NB4 (cell line): ENCODE measurements at regions not wholly inside any gene's neighbourhood (a gene's known extent, or its start where the extent isn't known, plus 50 kb on each side); places are given as distances from the start of the nearest gene placed in this dataset.

Experiments
- DNase-seq: peaks from one replicate; pipeline ENCODE4 v3.0.0; 2010; ENCODE audit warnings: low read depth
- H3K4me3 ChIP-seq: one replicate; pipeline ENCODE4 v1.5.1; 2011; ENCODE audit warnings: mild to moderate bottlenecking, low read depth, low read length, moderate library complexity
- MYC ChIP-seq: IDR thresholded peaks from 2 replicates; pipeline ENCODE4 v1.6.1; 2011; ENCODE audit warnings: low read depth, low read length
- POLR2A ChIP-seq: IDR thresholded peaks from 2 replicates; pipeline ENCODE4 v1.6.1; 2011; ENCODE audit warnings: mild to moderate bottlenecking; ENCODE audit not compliant: insufficient read length; ENCODE audit errors: extremely low read depth
- TF ChIP-seq, protein P1 (sequence below): IDR thresholded peaks from 2 replicates; pipeline ENCODE4 v1.6.1; 2011; ENCODE audit warnings: low read depth, low read length
- TF ChIP-seq, protein P2 (sequence below): IDR thresholded peaks from one replicate; pipeline ENCODE4 v1.5.1; 2012; ENCODE audit warnings: low read depth, low read length

DNA sequence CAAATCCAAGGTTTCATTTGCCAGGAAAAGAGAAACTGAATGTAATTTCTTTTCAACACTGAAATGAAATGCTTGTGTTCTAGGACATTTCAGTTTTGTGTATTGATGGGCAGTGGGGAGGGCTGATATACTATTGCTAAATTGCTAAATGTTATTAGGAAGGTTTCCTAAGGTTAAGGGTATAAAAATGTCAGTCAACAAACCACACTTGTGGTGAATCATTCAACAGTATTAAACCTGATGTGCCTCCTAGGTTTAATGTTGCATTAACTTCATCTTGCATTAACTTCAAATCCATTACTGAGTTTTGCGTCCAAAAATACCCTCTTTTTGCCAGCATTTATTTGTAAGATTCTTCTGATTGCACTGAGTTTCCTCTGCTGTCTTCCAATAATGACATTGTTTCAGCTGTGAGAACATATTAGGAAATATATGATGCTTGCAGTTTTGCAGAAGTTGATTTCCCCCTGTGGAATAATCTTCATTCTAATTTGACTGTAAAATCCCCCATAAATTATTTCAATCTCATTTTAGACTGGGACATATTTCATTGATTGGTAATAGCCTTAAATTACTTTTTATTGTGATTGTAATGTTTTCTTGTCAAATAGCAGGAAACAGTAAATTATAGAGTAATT is 758.3 kb downstream of the GBE1 start:
- no peak overlapping the region for H3K4me3 ChIP-seq
- DNase-seq, result no peak
- TF ChIP-seq, protein P1, sequence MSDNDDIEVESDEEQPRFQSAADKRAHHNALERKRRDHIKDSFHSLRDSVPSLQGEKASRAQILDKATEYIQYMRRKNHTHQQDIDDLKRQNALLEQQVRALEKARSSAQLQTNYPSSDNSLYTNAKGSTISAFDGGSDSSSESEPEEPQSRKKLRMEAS, result no peak
- TF ChIP-seq MYC (no peak), POLR2A (no peak)
- TF ChIP-seq, protein P2, sequence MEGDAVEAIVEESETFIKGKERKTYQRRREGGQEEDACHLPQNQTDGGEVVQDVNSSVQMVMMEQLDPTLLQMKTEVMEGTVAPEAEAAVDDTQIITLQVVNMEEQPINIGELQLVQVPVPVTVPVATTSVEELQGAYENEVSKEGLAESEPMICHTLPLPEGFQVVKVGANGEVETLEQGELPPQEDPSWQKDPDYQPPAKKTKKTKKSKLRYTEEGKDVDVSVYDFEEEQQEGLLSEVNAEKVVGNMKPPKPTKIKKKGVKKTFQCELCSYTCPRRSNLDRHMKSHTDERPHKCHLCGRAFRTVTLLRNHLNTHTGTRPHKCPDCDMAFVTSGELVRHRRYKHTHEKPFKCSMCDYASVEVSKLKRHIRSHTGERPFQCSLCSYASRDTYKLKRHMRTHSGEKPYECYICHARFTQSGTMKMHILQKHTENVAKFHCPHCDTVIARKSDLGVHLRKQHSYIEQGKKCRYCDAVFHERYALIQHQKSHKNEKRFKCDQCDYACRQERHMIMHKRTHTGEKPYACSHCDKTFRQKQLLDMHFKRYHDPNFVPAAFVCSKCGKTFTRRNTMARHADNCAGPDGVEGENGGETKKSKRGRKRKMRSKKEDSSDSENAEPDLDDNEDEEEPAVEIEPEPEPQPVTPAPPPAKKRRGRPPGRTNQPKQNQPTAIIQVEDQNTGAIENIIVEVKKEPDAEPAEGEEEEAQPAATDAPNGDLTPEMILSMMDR, result no peak

DNA sequence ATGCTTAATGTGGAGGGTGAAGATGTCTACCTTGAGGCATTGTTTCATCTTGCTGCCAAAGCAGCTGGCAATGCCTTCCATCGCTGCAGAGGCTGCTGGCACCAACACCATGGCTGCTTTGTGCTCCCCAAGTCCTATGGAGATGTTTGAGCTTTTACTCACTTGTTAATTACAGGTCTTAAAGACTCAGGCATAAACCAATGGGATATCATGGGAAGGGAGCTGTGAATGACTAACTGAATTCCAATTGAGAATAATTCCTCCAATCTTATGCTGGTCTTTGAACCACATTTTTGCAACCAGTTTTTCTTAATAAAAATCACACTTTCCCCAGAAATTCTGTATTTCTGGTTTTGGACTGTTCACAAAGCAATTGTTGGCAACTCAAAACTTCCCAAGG is 762.0 kb downstream of the GBE1 start:
- TF ChIP-seq, protein P2, result no peak
- TF ChIP-seq MYC (no peak), POLR2A (no peak)
- TF ChIP-seq, protein P1, result no peak
- no peak overlapping the region for H3K4me3 ChIP-seq
- DNase-seq, result no peak

DNA sequence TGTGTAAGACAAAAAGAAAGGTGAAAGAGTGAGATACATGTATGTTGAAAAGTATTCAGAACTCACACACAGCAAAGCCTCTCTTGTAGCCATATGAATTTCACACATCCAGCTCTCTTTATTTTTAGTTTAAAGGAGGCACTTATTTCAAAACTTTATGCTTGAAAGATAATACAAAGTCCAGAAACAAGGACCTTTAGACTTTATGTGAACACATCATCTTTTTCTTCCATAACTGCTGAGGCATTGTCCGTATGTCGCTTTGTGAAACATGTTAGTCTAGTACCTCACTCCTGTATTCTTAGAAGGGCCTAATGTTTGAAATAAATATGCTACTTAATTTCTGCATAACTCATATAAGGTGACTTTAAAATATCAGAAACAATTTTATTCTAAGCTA is 763.4 kb downstream of the GBE1 start:
- no peak for DNase-seq
- no peak overlapping the region for H3K4me3 ChIP-seq
- TF ChIP-seq MYC, result no peak
- no peak for TF ChIP-seq POLR2A
- TF ChIP-seq, protein P2, result no peak
- TF ChIP-seq, protein P1, result no peak

DNA sequence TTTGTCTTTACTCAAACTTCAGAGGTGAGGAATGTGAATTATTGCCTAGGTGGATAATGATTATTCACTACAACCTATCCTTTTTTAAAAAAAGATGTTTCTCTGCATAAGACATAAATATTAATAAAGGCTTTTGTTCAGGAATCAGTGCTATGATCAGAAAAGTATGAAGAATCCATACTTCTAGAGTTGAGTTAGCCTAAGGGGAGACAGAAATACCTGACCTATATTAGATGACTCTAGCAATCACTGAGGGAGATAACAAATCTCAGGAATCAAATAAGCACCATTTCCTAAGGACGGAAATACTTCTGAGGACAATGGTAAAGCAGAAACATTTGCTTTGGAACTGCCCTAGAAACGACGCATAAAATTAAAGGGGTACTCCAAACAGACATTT is 763.8 kb downstream of the GBE1 start:
- no peak for TF ChIP-seq MYC
- no peak for DNase-seq
- H3K4me3 ChIP-seq, result no peak overlapping the region

DNA sequence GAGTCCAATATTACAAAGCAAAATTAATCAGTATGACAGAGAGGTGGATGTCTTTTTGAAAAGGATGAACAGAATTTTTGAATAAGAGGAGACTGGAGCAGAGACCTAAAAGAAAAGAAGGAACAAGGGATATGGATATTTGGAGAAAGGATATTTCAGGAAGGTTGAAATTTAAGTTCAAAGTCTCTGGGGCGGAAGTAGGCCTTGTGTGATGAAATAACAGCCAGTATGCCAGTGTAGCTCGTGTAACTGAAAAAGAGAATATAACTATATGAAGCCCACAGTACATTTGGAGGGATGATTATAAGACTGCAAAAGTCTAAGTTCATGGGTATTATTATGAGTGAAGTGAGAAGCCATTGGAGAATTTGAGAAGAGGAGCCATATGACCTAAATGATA is 766.7 kb downstream of the GBE1 start:
- no peak for DNase-seq
- no peak overlapping the region for H3K4me3 ChIP-seq
- TF ChIP-seq MYC (no peak), POLR2A (no peak)
- TF ChIP-seq, protein P2, result no peak
- TF ChIP-seq, protein P1, result no peak

DNA sequence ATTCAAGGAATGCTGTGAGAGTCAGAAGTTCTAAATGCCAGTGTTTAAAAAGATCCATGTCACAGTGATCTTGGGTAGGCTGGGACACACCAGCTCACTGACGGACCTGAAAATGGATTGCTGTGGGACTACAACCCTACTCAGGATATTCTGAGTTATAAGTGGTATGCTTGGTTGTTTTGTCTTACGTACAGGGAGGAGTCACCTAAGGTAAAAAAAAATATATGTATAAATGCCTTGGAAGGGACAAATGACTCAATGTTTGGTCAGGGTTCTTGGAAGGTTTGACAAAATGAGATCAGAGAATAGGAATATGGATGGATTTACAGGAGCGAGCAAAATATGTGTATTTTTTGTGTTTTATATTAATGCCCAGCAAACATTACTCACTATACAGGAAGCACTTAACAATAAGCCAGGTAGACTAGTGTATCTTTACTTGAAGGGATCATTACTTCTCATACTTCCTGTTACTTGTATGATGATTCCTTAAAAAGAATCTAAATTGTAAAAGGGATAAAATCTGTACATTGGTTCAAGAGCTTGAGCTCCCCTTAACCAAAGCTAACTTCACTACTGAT is 767.3 kb downstream of the GBE1 start:
- no peak for TF ChIP-seq MYC
- no peak for TF ChIP-seq POLR2A
- TF ChIP-seq, protein P1, result no peak
- TF ChIP-seq, protein P2, result no peak
- H3K4me3 ChIP-seq, result no peak overlapping the region
- DNase-seq, result no peak
